Stimulated activated CD4-positive, alpha-beta T cell treated with anti-CD3 and anti-CD28 coated beads, Interleukin-2, amount 100 ng/mL, for 48 hours (primary cell): ENCODE measurements at regions not wholly inside any gene's neighbourhood (a gene's known extent, or its start where the extent isn't known, plus 50 kb on each side); places are given as distances from the start of the nearest gene placed in this dataset.
"Not testable (repeated sequence)": the region's sequence is repeated elsewhere in the genome, so short reads cannot be mapped to it uniquely, and the experiment has no call there.

Source experiments
- DNase-seq, 2 donors: peaks; one replicate each; pipeline ENCODE4 v3.0.0-alpha.2; 2020

DNA sequence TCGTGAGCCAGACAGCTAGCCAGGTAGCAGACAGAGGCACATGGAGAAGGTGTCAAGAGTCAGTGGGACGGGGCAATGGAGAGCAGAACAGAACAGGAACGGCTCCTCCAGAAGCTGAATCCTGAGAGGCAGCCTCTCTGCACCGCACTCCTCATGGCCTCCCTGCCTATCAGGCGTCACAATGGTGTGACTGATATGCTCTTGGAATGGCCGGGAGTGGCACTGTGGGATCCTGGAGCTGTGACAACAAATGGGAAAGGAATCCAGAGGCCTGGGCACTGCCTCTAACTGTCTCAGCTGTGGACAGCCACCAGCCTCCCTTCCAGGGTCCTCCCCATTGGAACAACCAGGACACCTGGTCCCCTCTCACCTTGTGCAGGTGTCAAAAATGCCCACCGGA, 89.1 kb upstream of the ID2 start:
- no peak for DNase-seq

DNA sequence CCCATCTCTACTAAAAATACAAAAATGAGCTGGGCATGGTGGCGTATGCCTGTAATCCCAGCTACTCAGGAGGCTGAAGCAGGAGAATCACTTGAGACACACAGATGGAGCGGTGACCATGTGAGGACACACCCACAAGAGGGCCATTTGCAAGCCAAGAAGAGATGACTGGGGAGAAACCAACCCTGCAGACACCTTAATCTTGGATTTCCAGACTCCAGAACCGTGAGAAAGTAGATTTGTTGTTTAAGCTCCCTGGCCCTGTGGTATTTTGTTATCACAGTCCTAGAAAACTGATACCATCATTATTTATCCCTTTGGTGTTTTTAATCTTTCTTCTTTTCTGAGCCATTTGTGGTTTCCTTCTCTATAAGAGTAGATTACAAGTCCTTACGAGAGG, 88.6 kb upstream of the ID2 start:
- no peak for DNase-seq

- no peak for DNase-seq
Observed at GRCh38 chr2:8594731-8595427, 87.0 kb upstream of the ID2 start.

DNA sequence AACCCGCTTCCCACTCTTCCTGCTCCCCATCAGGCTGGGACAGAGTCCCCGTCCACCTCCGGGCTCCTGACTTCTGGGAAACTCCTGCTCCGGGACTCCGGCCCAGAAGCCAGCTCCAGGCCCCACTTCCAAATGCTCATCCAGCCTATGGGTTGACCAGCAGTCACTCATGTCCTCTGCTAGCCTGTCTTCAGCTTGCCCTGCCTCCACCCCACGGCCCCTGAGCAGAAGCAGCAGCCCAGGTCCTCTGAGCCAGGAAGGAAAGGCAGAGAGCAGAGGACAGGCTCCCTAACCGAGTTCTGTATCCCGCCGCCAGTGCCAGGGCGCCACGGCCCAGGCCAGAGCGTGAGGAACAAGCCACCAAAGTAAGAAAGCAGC, 86.4 kb upstream of the ID2 start:
- DNase-seq, result no peak

- no peak for DNase-seq
Observed at GRCh38 chr2:8595811-8596600, 85.8 kb upstream of the ID2 start.

GRCh38 chr2:8597094-8597493, 84.8 kb upstream of the ID2 start:
- no peak for DNase-seq

DNA sequence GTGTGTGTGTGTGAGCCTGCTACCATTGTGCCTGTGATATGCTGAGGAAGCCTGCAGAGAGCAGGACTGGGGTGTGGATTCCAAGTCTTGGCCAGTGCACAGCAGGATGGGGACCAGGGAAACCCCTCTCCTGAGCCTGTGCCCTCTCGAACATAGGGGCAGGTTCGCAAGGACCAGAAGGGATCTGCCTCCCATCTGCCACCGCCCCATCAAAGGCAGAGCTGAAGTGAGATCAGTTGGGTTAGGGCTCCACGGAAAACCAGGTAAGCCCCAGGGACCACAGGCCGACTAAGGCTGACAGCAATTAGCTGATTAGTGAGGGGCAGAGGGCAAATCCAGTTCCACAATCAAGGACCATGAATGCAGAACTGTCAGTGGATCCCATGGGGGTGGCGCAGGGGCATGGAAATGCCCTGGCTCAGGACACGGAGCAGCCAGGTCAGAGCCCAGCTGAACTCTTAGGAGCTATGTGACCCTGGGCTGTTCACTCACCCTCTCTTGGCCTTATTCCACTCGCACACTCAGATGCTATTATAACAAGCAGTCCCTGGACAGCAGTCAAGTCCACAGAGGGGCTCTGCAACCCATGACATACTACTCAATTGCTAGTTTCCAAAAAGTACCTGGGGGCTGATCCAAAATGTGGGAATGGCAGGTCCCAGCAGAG, 84.2 kb upstream of the ID2 start:
- DNase-seq, result no peak

- no peak for DNase-seq
Observed at GRCh38 chr2:8598295-8599165, 83.3 kb upstream of the ID2 start.

GRCh38 chr2:8599421-8600242, 82.2 kb upstream of the ID2 start:
- no peak for DNase-seq

DNA sequence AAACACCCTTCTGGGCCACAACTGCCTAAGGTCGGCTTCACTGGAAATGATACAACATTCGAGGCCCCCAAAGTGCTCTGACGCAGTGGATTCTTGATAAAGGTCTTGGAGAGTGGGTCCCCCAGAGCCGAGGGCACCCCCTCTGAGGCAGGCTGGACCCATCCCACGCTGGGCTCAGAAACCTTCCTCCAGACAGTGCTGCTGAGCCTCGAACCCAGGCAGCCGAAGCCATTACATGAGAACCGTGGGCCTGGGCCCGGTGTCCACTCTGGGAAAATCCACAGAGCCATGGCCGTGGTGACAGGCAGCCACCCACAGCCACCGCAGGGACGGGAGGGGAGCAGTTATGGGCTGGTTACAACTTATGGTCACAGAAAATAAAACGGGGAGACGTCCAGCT, 81.4 kb upstream of the ID2 start:
- no peak for DNase-seq

DNA sequence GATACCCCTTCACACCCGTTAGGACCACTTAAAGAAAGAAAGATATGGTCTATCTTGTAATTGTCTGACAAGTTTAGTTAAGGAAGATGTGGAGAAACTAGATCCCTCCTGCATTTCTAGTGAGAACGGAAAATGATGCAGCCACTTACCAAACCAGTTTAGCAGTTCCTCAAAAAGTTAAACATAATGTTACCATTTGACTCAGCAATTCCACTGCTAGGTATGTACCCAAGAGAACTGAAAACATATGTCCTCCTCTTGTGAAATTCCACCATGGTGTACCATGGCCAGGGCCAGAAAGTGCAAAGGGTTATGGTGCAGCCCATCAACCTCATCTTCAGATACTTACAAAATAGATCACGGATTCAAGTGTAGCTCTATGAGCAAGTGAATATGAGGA, 79.0 kb upstream of the ID2 start:
- no peak for DNase-seq

DNA sequence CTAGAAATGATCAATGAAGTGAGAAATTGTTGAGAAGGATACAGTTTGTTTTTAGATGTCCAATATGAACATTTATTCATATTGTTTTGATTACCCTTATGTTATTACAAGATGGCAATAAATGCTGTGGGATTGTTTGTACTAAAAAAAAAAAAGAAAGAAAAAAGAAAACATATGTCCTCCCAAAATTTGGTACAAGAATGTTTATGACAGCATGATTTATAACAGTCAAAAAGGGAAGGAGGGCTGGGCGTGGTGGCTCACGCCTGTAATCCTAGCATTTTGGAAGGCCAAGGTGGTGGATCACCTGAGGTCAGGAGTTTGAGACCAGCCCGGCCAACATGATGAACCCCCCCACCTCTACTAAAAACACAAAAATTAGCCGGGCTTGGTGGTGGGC, 78.5 kb upstream of the ID2 start:
- not testable (repeated sequence) for DNase-seq

GRCh38 chr2:8604262-8604661, 77.6 kb upstream of the ID2 start:
- no peak for DNase-seq

DNA sequence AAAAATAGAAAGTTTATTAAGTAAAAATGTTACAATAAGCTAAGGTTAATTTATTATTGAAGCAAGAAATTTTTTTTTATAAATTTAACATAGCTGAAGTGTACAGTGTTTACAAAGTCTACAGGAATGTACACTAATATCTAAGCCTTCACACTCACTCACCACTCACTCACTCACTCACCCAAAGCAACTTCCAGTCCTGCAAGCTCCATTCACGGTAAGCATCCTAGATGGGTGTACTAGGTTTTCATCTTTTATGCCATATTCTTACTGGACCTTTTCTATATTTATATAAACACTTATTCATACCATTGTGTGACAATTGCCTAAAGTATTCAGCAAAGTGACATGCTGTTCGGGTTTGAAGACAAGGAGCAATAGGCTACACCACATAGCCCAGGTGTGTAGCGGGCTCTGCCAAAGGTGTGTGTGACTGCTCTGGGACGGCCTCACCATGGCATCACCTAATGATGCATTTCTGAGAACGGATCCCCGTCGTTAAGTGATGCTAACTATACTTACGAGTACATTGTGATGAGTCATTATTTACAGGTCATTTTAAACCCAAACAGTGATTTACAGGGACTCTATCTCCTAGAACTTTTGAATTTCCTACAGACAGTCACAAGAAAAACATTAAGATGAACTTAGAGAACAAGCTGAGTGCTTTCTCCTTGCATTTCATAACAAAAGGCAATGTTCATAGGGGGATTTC, 76.3 kb upstream of the ID2 start:
- DNase-seq, result no peak

DNA sequence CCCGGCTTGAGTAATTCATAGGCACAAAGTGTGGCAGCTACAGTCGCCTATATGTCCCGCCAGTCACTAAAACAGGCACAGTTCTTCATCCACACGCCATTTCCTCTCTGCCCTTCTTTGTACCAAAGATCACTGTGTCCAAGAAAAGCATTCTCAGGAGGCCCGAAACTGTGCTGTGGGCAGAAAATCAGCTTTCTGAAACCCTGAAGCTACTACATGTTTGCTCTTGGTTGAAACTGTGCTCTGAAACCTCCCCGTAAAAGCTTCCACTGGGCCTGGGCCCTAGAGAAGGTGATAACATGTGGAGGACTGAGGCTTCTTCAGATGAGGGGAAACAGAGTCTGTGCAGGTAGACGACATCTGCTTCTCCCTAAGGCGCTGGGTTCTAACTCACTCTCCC, 75.6 kb upstream of the ID2 start:
- DNase-seq, result no peak

- DNase-seq, result no peak
Observed at GRCh38 chr2:8606649-8607550, 75.0 kb upstream of the ID2 start.

DNA sequence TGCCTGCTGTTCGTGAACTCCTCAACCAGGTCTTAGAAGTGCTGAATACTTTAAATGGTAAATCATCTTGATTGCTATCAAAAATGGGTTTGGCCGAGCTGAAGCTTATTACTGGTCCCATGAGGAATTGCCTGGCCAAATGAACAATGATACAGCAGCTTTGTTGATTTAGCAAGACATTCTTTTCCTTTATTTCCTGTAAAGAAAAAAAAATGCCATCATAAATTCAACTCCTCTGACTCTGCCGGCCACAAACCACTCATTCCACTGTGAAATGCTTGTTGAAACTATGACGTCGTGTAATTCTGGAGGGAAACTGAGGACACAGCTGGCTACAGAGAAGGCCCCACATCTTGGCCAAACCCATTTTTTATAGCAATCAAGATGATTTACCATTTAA, 74.2 kb upstream of the ID2 start:
- no peak for DNase-seq

- no peak for DNase-seq
Observed at GRCh38 chr2:8608411-8608954, 73.4 kb upstream of the ID2 start.

- no peak for DNase-seq
Observed at GRCh38 chr2:8609357-8609811, 72.5 kb upstream of the ID2 start.

- not testable (repeated sequence) for DNase-seq
Observed at GRCh38 chr2:8610775-8611174, 71.1 kb upstream of the ID2 start.
